ENCODE measurements at regions not wholly inside any gene's neighbourhood (a gene's known extent, or its start where the extent isn't known, plus 50 kb on each side); places are given as distances from the start of the nearest gene placed in this dataset.

DNA sequence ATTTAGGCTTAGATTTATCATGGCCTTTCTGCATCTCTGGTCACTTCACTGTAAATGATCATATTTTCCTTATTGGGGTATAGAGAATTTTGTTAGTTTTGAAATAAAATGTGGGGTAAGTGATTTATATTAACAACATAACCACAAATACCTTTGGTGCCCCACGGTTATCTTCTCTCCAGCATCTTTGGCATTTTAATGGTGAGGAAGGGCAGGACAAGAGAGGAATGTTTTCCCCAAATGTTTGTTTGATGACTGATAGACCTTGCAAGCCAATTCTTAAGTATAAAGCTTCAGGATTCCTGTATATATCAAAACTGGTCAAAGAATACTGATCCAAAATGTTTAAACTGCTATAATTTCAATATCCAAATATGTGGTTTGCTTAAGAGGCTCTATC lies 171.6 kb upstream of the SMLR1 start:
- H3K27ac ChIP-seq (ENCODE audit: insufficient read depth, low read depth, low read length, poor library complexity, severe bottlenecking), result no peak overlapping the region
- no peaks in the 10 kb centered on the region for H3K9me3 ChIP-seq (ENCODE audit: control insufficient read depth, low read length)
- H3K27me3 ChIP-seq (ENCODE audit: control insufficient read depth, insufficient read depth, low read length, poor library complexity, severe bottlenecking), result no peaks in the 10 kb centered on the region
- 60% methylated on average over 1 of the region's 1 CpG; no CpG with 5 or more reads in 1 of the 2 experiments for WGBS, 2 experiments
- H3K4me1 ChIP-seq (ENCODE audit: control insufficient read depth, insufficient read depth, low read length), result peaks cover 6% of the 10 kb centered on the region
- H3K4me3 ChIP-seq (ENCODE audit: insufficient read depth, low read depth, low read length), result no peak overlapping the region
- no peaks in the 10 kb centered on the region for H3K36me3 ChIP-seq (ENCODE audit: control insufficient read depth, insufficient read depth, low read length)

DNA sequence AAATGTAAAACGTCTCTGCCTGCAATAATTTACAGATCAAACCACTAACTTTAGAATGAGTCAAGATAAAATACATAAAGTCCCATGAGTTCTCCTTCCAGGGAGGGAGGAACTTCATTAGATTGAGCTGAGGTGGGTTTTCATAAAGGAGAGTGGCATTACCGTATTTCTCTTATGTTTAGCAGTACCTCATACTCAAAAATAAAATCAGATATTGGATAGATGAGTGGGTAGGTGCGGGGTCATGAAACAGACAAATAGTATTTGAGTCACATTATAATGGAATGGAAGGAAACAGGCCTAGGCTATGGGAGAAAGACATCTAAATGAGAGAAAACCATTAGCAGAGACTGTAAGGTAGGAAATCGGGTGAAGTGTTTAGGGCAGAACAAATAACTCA lies 166.1 kb upstream of the SMLR1 start:
- Histone ChIP-seq H3K4me3 (ENCODE audit: insufficient read depth, low read depth, low read length) (no peak overlapping the region), H3K9me3 (ENCODE audit: control insufficient read depth, low read length) (no peaks in the 10 kb centered on the region), H3K4me1 (ENCODE audit: control insufficient read depth, insufficient read depth, low read length) (no peaks in the 10 kb centered on the region), H3K27me3 (ENCODE audit: control insufficient read depth, insufficient read depth, low read length, poor library complexity, severe bottlenecking) (no peaks in the 10 kb centered on the region), H3K27ac (ENCODE audit: insufficient read depth, low read depth, low read length, poor library complexity, severe bottlenecking) (no peak overlapping the region), H3K36me3 (ENCODE audit: control insufficient read depth, insufficient read depth, low read length) (no peaks in the 10 kb centered on the region)
- 91 to 95% methylated on average over 2 to 3 of the region's 4 CpGs for WGBS, 2 experiments

DNA sequence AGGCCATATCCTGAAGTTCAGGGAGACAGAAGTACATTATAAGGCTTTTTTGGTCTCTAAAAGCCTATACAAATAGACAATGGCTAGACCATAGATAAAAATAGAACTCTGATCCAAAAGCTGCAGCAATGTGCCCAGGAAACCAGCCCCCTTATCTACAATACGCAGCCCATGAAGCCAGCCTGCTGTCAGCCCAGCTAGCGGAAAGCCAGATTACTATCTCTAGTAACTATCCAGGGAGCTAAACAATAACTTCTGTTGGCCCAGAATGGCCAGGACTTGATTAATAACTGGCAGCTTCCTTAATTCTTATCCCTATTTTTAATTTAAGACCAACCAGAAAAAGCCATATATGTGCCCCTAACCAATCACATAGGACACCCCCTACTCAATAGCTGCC lies 160.4 kb upstream of the SMLR1 start:
- 97 to 98% methylated on average over 2 of the region's 2 CpGs for WGBS, 2 experiments
- no peak overlapping the region for H3K27ac ChIP-seq (ENCODE audit: insufficient read depth, low read depth, low read length, poor library complexity, severe bottlenecking)
- no peaks in the 10 kb centered on the region for H3K36me3 ChIP-seq (ENCODE audit: control insufficient read depth, insufficient read depth, low read length)
- H3K27me3 ChIP-seq (ENCODE audit: control insufficient read depth, insufficient read depth, low read length, poor library complexity, severe bottlenecking), result no peaks in the 10 kb centered on the region
- H3K9me3 ChIP-seq (ENCODE audit: control insufficient read depth, low read length), result no peaks in the 10 kb centered on the region
- no peaks in the 10 kb centered on the region for H3K4me1 ChIP-seq (ENCODE audit: control insufficient read depth, insufficient read depth, low read length)
- no peak overlapping the region for H3K4me3 ChIP-seq (ENCODE audit: insufficient read depth, low read depth, low read length)

DNA sequence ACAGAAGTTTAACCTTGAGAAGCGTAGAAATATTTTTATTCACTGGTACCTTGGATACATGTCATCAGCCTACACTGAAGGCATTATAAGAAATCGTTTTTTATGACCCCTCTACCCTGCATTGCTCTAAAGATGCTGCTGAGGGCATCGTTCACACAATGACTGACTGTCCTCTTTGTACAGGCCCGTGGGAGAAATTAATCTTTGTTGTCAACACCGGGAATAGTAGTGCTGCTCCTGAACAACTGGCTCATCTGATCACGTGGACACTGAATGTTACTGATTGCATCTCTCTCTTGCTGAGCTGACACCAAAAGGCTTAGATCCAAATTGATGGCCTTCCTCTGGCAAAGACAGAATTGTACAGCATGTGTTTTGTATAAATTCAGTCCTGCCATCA lies 157.1 kb upstream of the SMLR1 start:
- Histone ChIP-seq H3K9me3 (ENCODE audit: control insufficient read depth, low read length) (no peaks in the 10 kb centered on the region), H3K27ac (ENCODE audit: insufficient read depth, low read depth, low read length, poor library complexity, severe bottlenecking) (no peak overlapping the region), H3K4me1 (ENCODE audit: control insufficient read depth, insufficient read depth, low read length) (no peaks in the 10 kb centered on the region), H3K36me3 (ENCODE audit: control insufficient read depth, insufficient read depth, low read length) (no peaks in the 10 kb centered on the region), H3K4me3 (ENCODE audit: insufficient read depth, low read depth, low read length) (no peak overlapping the region), H3K27me3 (ENCODE audit: control insufficient read depth, insufficient read depth, low read length, poor library complexity, severe bottlenecking) (no peaks in the 10 kb centered on the region)
- WGBS, 2 experiments, result 89 to 90% methylated on average over 6 of the region's 6 CpGs

DNA sequence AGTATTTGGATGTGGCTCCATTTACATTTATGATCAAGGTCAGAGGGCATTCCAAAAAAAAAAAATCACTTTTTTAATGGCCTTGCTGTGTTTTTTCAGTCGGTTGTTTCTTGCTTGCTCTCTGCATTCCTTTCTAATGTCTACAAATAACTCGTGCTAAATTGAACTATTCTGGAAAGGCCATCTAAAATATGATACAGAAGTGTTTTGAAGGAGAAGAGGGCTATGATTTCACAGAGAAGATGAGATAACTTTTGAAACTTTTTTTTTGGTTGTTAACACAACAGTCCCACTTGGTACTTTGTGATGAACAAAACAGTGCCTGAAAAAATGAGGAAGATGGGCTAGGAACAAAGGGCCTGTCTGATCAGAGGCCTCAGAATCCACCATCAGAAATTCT lies 156.1 kb upstream of the SMLR1 start:
- Histone ChIP-seq H3K4me1 (ENCODE audit: control insufficient read depth, insufficient read depth, low read length) (peaks cover 3% of the 10 kb centered on the region), H3K9me3 (ENCODE audit: control insufficient read depth, low read length) (no peaks in the 10 kb centered on the region), H3K36me3 (ENCODE audit: control insufficient read depth, insufficient read depth, low read length) (no peaks in the 10 kb centered on the region), H3K4me3 (ENCODE audit: insufficient read depth, low read depth, low read length) (no peak overlapping the region), H3K27me3 (ENCODE audit: control insufficient read depth, insufficient read depth, low read length, poor library complexity, severe bottlenecking) (no peaks in the 10 kb centered on the region), H3K27ac (ENCODE audit: insufficient read depth, low read depth, low read length, poor library complexity, severe bottlenecking) (no peak overlapping the region)
- WGBS, 2 experiments, result 86 to 96% methylated on average over 2 of the region's 2 CpGs

DNA sequence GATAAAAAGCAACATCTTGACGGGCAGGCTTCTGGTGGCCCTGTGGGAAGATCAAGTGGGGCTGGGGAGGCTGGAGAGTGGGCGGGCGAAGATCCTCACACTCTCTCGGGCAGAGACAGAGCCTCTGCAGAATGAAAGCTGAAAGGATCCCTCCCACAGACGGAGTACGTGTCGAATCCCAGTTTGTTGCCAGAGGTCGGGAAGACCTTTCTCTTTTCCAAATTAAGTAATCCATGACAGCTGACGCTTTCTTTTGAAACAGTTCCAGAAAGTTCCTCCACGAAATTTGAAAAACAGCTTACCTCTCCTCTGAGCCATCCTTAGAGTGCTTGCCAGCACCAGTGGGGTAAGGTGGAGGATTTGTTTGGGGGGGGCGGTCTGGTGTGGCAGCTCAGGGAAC lies 155.6 kb upstream of the SMLR1 start:
- Histone ChIP-seq H3K27me3 (ENCODE audit: control insufficient read depth, insufficient read depth, low read length, poor library complexity, severe bottlenecking) (no peaks in the 10 kb centered on the region), H3K9me3 (ENCODE audit: control insufficient read depth, low read length) (no peaks in the 10 kb centered on the region), H3K4me1 (ENCODE audit: control insufficient read depth, insufficient read depth, low read length) (peaks cover 5% of the 10 kb centered on the region), H3K27ac (ENCODE audit: insufficient read depth, low read depth, low read length, poor library complexity, severe bottlenecking) (no peak overlapping the region), H3K4me3 (ENCODE audit: insufficient read depth, low read depth, low read length) (no peak overlapping the region), H3K36me3 (ENCODE audit: control insufficient read depth, insufficient read depth, low read length) (no peaks in the 10 kb centered on the region)
- 78 to 80% methylated on average over 10 to 11 of the region's 11 CpGs for WGBS, 2 experiments

DNA sequence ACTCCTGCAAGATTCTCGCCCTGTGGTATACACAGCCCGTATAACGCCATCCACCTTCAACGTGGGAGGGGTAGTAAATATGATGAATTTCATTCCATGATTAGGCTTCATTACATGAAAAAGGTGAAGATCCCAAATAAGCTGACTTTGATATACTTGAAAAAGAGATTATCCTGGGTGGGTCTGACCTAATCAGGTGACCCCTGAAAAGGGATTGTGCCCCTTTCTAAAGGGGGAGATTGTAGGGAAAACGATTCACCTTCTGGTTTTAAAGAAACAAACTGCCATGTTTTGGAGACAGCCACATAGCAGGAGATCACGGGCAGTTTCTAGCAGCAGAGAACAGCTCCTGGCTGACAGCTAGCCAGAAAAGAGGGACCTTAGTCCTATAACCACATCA lies 155.1 kb upstream of the SMLR1 start:
- Histone ChIP-seq H3K4me3 (ENCODE audit: insufficient read depth, low read depth, low read length) (no peak overlapping the region), H3K9me3 (ENCODE audit: control insufficient read depth, low read length) (no peaks in the 10 kb centered on the region), H3K36me3 (ENCODE audit: control insufficient read depth, insufficient read depth, low read length) (no peaks in the 10 kb centered on the region), H3K27me3 (ENCODE audit: control insufficient read depth, insufficient read depth, low read length, poor library complexity, severe bottlenecking) (no peaks in the 10 kb centered on the region), H3K4me1 (ENCODE audit: control insufficient read depth, insufficient read depth, low read length) (peaks cover 5% of the 10 kb centered on the region), H3K27ac (ENCODE audit: insufficient read depth, low read depth, low read length, poor library complexity, severe bottlenecking) (no peak overlapping the region)
- 97% methylated on average over 6 of the region's 6 CpGs for WGBS, 2 experiments

DNA sequence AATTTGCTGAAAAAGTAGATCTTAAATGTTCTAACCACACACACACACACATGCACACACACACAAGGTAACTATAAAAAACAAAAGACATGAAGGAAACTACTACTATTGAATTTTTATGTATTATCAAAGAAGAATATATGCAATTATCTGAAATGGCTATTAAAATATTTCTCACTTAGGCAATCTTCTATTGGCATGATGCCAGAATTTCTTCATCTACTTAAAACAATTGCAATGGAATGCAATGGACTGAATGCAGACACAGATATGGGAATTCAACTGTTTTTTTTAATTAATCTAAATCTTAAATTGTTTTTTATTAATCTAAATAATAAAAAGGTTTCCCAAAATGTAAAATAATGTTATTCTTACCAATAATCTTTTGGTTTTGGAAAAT lies 152.6 kb upstream of the SMLR1 start:
- H3K36me3 ChIP-seq (ENCODE audit: control insufficient read depth, insufficient read depth, low read length), result no peaks in the 10 kb centered on the region
- H3K4me1 ChIP-seq (ENCODE audit: control insufficient read depth, insufficient read depth, low read length), result peaks cover 5% of the 10 kb centered on the region
- no peak overlapping the region for H3K4me3 ChIP-seq (ENCODE audit: insufficient read depth, low read depth, low read length)
- no peak overlapping the region for H3K27ac ChIP-seq (ENCODE audit: insufficient read depth, low read depth, low read length, poor library complexity, severe bottlenecking)
- H3K9me3 ChIP-seq (ENCODE audit: control insufficient read depth, low read length), result no peaks in the 10 kb centered on the region
- no peaks in the 10 kb centered on the region for H3K27me3 ChIP-seq (ENCODE audit: control insufficient read depth, insufficient read depth, low read length, poor library complexity, severe bottlenecking)

DNA sequence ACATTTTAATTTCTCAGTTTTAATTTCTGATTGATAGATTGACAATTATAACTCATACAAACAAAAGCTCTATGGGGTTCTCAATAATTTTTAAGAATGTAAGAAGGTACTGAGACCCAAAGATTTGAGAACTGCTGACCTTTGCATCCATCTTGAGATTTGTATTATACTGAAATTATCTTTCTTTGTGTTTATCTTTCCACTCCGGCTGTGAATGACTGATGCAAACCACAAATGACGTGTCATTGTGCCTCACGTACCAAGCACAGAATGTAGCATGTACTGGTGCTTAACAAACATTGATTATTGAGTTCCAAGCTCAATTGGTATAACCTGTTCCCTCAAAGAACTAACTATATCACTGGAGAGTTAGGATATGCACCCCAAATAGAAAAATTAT lies 152.1 kb upstream of the SMLR1 start:
- Histone ChIP-seq H3K27me3 (ENCODE audit: control insufficient read depth, insufficient read depth, low read length, poor library complexity, severe bottlenecking) (no peaks in the 10 kb centered on the region), H3K27ac (ENCODE audit: insufficient read depth, low read depth, low read length, poor library complexity, severe bottlenecking) (no peak overlapping the region), H3K9me3 (ENCODE audit: control insufficient read depth, low read length) (no peaks in the 10 kb centered on the region), H3K36me3 (ENCODE audit: control insufficient read depth, insufficient read depth, low read length) (no peaks in the 10 kb centered on the region), H3K4me1 (ENCODE audit: control insufficient read depth, insufficient read depth, low read length) (peaks cover 5% of the 10 kb centered on the region), H3K4me3 (ENCODE audit: insufficient read depth, low read depth, low read length) (no peak overlapping the region)
- WGBS, 2 experiments, result 96 to 98% methylated on average over 3 of the region's 3 CpGs

DNA sequence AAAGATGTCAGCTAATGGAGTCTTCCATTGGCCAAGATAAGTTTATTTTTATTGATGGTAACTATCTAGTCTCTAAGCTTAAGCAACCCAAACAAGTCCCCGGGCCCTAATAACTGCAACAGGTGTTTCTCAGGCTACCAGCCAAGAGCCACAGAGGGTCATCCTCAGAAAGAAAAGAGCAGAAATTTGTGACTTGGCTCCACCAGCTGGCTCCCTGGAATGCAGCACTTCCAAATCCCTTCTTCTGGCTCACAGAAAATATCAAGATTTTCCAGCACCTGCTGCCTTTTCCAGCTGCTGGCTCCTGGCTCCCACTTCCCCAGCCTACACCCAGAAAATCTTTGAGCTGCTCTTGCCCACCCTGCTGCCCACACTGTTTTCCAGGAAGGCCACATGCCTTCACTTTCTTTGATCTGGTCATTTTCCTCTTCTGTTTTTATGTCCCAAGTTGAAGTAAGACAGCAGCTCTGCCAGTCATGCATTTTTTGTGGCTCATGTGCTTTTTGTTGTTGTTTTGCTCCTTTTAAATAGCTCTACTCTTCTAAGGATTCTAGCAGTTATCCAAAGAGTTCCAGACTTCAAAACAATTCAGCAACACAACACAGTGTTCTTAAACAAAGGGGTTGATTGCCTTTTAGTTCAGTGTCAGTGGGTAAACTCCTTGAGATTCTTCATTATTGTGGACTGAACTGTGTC lies 151.0 kb upstream of the SMLR1 start:
- Histone ChIP-seq H3K27ac (ENCODE audit: insufficient read depth, low read depth, low read length, poor library complexity, severe bottlenecking) (no peak overlapping the region), H3K4me3 (ENCODE audit: insufficient read depth, low read depth, low read length) (no peak overlapping the region), H3K27me3 (ENCODE audit: control insufficient read depth, insufficient read depth, low read length, poor library complexity, severe bottlenecking) (no peaks in the 10 kb centered on the region), H3K36me3 (ENCODE audit: control insufficient read depth, insufficient read depth, low read length) (no peaks in the 10 kb centered on the region), H3K4me1 (ENCODE audit: control insufficient read depth, insufficient read depth, low read length) (peaks cover 5% of the 10 kb centered on the region), H3K9me3 (ENCODE audit: control insufficient read depth, low read length) (no peaks in the 10 kb centered on the region)
- 77 to 88% methylated on average over 1 of the region's 1 CpG for WGBS, 2 experiments

DNA sequence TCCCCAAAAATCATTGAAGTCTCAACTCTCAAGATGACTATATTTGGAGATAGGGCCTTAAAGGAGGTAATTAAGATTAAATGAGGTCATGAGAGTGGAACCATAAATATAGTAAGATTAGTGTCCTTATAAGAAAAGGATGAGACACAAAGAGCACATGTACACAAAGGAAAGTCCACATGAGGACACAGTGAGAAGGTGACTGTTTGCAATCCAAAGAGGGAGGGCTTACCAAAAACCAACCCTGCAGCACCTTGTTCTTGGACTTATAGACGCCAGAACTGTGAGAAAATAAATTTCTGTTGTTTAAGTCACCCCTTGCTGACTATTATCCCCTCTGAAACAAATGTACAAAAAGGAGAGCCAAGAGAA lies 150.4 kb upstream of the SMLR1 start:
- WGBS, 2 experiments, result 89% methylated on average over 1 of the region's 1 CpG
- Histone ChIP-seq H3K27ac (ENCODE audit: insufficient read depth, low read depth, low read length, poor library complexity, severe bottlenecking) (no peak overlapping the region), H3K4me1 (ENCODE audit: control insufficient read depth, insufficient read depth, low read length) (peaks cover 5% of the 10 kb centered on the region), H3K36me3 (ENCODE audit: control insufficient read depth, insufficient read depth, low read length) (no peaks in the 10 kb centered on the region), H3K9me3 (ENCODE audit: control insufficient read depth, low read length) (no peaks in the 10 kb centered on the region), H3K27me3 (ENCODE audit: control insufficient read depth, insufficient read depth, low read length, poor library complexity, severe bottlenecking) (no peaks in the 10 kb centered on the region), H3K4me3 (ENCODE audit: insufficient read depth, low read depth, low read length) (no peak overlapping the region)
